DOHH2 (cell line): ENCODE measurements at regions not wholly inside any gene's neighbourhood (a gene's known extent, or its start where the extent isn't known, plus 50 kb on each side); places are given as distances from the start of the nearest gene placed in this dataset.

ENCODE experiments used
- EZH2phosphoT487 ChIP-seq: fragments of 200-600 bp; sonication (generic); IDR thresholded peaks from 2 replicates; pipeline ENCODE4 v1.6.1; 2017; ENCODE audit warnings: borderline replicate concordance, mild to moderate bottlenecking, antibody characterized with exemption, low read length, moderate library complexity, mixed read lengths
- TF ChIP-seq, protein P1 (sequence below): fragments of 200-600 bp; sonication (generic); IDR thresholded peaks from one replicate; pipeline ENCODE4 v1.5.1; 2014; ENCODE audit warnings: antibody characterized with exemption, mild to moderate bottlenecking, low read depth, low read length; ENCODE audit not compliant: poor library complexity, severe bottlenecking

DNA sequence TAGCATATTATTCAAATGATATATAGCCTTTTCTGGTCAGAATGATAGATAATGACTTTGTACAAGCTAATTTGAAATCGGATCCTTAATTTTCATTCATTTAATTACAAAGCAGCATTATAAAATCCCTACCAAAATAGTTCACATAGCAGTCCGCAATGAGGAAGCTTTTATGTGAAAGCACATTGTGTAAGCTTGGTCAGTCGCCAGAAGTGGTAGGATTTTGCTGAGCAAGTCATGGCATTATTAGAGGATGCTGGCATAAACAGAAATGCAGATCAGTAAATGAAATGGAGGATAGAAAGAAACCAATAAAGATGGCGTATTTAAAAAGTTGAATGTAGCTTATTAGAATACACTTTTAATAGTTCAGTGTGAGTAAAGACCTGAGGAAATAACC is 93.2 kb upstream of the DIAPH2 start:
- TF ChIP-seq, protein P1, sequence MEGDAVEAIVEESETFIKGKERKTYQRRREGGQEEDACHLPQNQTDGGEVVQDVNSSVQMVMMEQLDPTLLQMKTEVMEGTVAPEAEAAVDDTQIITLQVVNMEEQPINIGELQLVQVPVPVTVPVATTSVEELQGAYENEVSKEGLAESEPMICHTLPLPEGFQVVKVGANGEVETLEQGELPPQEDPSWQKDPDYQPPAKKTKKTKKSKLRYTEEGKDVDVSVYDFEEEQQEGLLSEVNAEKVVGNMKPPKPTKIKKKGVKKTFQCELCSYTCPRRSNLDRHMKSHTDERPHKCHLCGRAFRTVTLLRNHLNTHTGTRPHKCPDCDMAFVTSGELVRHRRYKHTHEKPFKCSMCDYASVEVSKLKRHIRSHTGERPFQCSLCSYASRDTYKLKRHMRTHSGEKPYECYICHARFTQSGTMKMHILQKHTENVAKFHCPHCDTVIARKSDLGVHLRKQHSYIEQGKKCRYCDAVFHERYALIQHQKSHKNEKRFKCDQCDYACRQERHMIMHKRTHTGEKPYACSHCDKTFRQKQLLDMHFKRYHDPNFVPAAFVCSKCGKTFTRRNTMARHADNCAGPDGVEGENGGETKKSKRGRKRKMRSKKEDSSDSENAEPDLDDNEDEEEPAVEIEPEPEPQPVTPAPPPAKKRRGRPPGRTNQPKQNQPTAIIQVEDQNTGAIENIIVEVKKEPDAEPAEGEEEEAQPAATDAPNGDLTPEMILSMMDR: no peak
- TF ChIP-seq EZH2phosphoT487: no peak
